Stimulated activated CD4-positive, alpha-beta T cell treated with anti-CD3 and anti-CD28 coated beads, Interleukin-12 subunit alpha, Interleukin-12 subunit beta, amount 100 ng/mL, for 4 hours (primary cell): ENCODE measurements at regions not wholly inside any gene's neighbourhood (a gene's known extent, or its start where the extent isn't known, plus 50 kb on each side); places are given as distances from the start of the nearest gene placed in this dataset.
"Not testable (repeated sequence)": the region's sequence is repeated elsewhere in the genome, so short reads cannot be mapped to it uniquely, and the experiment has no call there.

ENCODE experiments used
- DNase-seq: peaks from one replicate; pipeline ENCODE4 v3.0.0-alpha.2; 2020

- not testable (repeated sequence) for DNase-seq
These were observed 53.5 kb upstream of the JADE2 start for GRCh38 chr5:134471858-134472449.

GRCh38 chr5:134468921-134469400 lies 56.5 kb upstream of the JADE2 start:
- DNase-seq, result no peak

GRCh38 chr5:134467231-134467630 lies 55.5 kb upstream of the CDKN2AIPNL start:
- DNase-seq, result no peak

GRCh38 chr5:134466241-134467069 lies 54.8 kb upstream of the CDKN2AIPNL start:
- peak; percentile 30 for DNase-seq

GRCh38 chr5:134465816-134466240 lies 54.1 kb upstream of the CDKN2AIPNL start:
- peak; percentile 60 for DNase-seq

- no peak for DNase-seq
These were observed 53.5 kb upstream of the CDKN2AIPNL start for GRCh38 chr5:134464988-134465815.

GRCh38 chr5:134463991-134464760 lies 52.5 kb upstream of the CDKN2AIPNL start:
- no peak for DNase-seq

- DNase-seq, result no peak
These were observed 51.6 kb upstream of the CDKN2AIPNL start for GRCh38 chr5:134463176-134463720.

GRCh38 chr5:134462761-134463160 lies 51.1 kb upstream of the CDKN2AIPNL start:
- no peak for DNase-seq

GRCh38 chr5:134462047-134462575 lies 50.4 kb upstream of the CDKN2AIPNL start:
- no peak for DNase-seq
